HG03095 (cell line): ENCODE measurements at regions not wholly inside any gene's neighbourhood (a gene's known extent, or its start where the extent isn't known, plus 50 kb on each side); places are given as distances from the start of the nearest gene placed in this dataset.
A peak's percentile ranks its signal among the peaks of the same experiment; 100 is the strongest.

Experiments
- ATAC-seq: cut with Tn5 transposase; IDR thresholded peaks from one replicate; pipeline ENCODE4 v1.9.1; 2021; ENCODE audit warnings: moderate library complexity; ENCODE audit not compliant: unreplicated experiment

DNA sequence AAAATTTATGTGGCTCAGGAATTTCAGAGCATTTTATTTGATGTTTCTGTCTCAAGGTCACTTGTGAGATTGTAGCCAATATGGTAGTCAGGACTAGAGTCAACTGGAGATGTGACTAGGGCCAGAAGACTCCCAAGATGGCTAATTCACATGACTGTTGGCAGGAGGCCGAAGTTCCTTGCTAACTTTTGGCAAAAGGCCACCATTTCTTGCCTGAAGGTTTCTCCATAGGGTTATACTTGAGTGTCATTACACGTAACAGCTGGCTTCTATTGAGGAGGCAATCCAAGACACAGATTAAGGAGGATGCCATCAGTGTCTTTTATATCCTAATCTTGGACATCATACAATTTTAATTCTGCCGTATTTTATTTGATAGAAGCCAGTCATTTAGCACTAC lies 162.3 kb upstream of the MAOA start:
- no peak for ATAC-seq

DNA sequence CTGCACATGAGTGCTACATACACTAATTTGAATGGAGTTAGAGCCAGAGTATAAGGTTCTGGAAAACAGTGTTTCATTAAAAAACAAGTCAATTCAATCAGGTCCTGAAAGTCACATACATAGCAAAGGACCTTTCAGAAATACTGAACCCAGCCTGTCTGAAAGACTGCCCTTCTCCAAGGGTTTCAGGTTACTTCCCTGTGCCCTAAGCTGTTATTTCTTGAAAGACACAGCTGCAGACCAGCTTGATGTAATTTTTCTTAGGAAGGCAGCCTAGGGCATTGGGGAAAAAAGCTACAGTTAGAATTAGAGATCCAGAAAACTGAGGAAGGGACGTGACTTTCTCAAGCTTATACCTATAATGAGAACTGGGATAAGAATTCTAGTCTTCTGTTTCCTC lies 155.9 kb upstream of the MAOA start:
- ATAC-seq = no peak

DNA sequence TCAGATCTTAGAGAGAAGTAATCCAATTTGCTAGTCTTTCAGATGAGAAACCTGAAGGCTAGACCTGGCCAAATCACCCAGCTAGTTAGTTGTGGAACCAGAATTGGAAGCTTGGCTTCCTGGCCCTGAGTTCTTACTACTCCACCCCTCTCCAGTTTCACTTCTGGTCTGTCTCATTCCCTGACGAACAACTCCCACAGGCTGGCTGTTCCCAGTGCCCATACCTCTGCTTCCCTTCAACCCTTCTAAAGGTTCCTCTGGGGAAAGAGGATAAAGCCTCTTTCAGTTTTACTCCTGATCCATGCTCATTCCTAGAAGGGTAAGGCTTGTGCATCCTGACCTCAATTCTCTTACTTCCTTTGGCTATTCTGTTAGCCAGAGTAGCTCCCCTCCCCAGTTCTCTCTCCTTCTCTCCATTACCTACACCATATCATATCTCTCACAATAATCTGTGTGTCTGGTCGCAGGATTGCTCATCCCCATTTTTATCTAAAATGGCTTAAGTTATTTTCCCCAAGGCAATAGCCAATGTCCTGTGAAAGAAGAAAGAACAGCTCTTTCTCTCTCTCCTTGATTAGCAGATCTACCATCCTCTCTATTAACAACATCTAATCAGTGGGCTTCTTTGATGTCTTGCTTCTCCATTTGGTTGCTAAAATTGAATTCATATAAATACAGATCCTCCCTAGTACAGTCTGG lies 155.0 kb upstream of the MAOA start:
- ATAC-seq = no peak

DNA sequence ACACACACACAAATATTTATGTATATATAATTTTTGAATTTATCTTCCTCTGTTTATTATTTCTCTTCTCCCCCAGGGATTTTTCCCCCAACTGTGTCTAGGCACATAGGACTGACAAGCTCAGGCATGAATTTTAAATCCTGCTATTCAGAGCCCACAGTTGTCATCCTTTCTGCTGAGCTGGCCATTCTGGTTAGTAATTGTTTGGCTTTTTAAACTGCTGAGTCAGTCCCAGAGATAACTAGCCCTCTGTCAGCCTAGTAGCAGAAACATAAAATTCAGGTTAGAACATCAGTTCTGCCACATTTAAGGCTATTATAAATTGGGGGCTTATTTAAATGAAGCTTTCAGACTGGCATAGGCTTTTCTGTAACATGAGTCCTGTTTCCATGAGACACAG lies 151.7 kb upstream of the MAOA start:
- ATAC-seq = no peak

DNA sequence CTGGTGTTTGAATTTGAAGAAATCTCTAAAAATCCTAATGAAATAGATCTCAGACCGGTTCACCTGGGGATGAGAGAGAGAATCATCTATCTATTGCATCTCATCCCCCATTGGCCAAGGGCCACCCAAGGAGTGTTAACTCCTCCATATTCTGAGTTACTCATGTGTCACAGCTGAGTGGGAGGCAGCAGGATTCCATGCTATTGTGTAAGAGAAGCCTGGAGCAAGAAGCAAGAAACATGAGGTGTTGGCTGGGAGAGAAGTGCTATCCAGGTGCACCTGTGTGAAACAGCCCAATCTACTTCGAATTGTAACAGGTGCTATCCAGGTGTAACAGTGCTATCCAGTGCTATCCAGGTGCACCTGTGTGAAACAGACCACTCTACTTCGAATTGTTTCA lies 150.3 kb upstream of the MAOA start:
- ATAC-seq = no peak

DNA sequence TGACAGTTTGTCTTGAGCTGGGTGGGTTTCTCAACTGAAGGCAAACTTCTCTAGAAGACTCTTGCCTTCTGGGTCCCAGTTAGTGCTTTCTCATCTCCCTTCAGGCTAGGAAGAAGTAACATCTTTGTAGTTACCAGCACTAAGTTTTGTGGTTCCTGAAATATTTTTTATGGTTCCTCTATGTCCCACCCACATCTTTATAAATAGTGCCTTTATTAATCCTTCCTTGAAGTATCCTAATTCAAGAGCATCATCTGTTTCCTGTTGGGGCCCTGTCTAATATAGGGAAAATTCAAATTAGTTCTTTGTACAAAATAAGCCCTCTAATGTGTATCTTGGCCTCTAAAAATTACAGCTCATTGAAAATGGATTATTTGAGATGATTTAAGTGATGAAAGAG lies 147.4 kb upstream of the MAOA start:
- no peak for ATAC-seq

DNA sequence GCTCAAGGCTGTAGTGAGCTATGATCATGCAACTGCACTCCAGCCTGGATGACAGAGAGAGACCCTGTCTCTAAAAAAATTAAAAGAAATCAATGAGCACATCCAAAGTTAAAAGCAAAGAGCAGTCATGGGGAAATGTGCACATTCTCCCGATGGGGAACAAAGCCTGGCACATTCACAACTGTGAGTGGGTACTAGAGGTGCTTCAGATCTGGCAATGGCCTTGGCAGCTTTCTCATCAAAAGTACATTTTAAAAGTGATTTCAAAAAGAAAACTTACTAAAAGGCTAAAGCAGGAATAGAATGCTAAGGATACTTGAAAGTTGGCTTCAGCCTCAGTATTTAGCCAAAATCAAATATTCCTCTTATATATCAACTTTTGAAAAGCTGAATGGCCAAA lies 145.9 kb upstream of the MAOA start:
- ATAC-seq = no peak

DNA sequence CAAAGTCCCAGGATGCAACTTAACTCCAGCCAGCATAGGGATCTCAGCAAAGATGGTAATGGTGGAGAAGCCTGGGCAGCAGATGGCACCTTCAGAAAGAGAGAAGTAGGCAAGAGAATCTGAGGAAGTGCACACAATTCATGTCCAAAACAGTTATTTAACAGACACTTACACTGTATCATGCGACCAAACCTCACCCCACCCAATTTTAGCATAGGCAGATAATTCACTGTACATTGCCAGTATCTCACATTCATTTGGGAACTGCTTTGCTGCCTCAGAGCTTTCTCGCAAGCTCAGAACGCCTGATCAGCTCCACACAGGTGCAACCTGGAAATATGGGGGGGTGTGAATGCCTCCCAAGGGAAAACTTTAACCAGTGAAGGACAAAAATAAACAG lies 143.0 kb upstream of the MAOA start:
- no peak for ATAC-seq

DNA sequence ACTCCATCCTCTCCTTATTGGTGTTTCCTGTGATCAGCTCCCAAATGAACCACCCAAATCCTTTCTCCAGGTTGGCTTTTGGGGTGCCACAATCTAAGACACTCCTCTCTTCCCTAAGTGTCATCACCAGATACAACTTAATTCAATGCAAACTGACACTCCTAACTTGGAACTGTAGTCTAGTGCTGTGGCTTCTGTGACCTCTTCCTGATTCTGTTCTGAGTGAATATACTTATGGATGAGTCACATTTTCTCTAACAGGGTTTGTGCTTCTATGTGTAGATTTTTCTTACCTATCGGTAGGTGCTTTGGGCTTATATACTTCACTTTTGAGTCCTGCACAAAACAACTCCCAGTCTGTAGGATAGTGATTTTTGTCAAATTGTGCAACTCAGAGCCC lies 141.3 kb upstream of the MAOA start:
- no peak for ATAC-seq

DNA sequence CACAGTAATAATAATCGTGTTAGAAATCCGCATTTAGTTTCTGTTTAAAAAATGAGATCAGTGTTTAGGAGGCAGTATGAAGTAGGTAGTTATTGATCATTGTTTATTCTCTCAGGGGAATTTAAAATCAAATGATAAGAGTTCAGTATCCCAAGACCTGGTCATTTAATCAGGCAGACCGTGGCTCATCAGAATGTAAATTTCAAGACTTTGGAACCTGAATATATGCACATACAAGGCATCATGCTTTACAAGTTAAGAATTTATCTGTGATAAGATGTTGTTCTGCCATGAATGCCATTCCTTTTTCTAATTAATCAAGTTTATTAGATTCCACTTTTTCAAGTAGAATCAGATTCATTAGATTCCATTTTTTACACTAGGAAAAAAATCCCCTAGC lies 133.5 kb upstream of the MAOA start:
- no peak for ATAC-seq

DNA sequence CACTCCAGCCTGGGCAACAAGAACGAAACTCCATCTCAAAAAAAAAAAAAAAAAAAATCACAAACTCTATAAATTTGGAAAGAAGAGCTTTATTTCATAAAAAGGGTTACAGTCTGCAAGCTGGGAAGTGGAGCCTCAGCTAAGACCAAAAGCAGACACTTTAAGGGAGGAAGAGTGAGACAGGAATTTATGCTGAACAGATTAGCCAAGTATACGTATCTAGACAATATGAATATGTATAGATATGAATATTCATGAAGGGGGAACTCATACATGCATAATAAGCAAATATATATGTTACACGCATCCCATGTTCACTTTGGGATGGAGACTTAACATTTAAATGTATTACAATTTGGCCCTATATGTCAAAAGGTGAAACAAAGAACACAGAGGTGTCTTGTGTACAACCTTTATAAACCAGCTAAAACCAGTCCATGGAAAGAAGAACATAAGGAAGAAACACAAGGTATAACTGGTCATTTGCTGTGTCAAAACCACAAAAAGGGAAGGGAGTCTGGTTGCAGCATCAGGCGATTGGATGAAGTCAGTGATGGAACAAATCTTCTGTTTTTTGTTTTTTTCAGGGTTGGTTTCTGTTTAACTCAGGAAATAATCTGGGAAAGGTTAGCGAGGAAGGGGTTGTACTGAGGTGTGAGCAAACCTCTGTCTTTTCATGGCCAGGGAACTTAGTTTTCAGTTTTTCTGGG lies 130.0 kb upstream of the MAOA start:
- ATAC-seq = no peak

DNA sequence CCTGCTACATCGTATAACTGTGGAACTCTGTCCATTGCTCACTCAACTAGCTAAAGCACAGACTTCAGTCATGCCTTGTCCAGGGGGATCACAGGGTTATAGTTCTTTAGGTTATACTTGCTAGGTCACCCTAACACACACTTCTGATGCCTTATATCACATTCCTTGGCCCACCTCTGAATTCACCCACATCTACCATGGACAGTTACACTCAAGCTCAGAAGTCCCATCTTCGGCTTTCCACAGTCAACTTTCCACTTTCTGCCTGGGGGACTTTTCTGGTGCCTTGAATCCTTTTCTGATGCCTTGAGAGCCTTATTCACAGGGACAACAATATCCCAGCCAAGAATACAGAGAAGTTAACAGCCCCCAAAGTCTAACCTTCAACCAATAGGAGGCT lies 129.2 kb upstream of the MAOA start:
- ATAC-seq = no peak

DNA sequence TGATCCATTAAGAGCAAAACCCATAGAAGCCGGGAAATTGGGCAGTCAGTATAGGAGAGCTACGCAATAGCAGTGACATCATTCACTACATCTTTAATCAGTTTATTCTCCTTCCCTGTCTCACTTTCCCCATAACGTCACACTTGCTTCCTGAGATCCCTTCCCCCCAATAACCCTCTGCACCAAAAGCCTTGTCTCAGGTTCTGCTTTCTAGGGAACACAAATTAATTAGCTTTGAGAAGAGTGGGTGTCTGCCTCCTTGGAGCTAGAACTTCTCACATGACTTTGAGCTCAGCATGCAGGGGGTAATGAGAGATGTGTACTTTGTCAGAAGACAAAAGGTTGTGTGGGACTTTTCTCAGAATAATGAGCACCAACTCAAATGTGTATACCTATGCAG lies 128.3 kb upstream of the MAOA start:
- no peak for ATAC-seq

DNA sequence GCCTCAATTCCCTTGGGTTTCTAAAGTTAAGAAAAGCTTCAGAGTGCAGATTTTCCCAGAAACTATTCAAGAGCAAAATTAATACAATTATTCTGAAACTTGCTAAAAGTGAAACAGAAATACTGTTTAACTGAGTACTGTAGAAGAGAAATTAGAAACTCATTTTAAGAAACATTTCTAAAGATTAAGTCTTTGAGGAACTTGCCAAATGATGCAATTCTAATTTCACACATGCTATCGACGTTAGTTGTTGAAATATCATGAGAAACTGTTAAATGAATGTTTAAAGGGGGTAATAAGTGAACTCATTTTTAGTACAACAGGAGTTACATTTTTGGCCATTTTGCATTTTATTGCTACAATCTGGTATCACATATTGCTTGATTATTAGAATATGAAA lies 125.3 kb upstream of the MAOA start:
- ATAC-seq = no peak

DNA sequence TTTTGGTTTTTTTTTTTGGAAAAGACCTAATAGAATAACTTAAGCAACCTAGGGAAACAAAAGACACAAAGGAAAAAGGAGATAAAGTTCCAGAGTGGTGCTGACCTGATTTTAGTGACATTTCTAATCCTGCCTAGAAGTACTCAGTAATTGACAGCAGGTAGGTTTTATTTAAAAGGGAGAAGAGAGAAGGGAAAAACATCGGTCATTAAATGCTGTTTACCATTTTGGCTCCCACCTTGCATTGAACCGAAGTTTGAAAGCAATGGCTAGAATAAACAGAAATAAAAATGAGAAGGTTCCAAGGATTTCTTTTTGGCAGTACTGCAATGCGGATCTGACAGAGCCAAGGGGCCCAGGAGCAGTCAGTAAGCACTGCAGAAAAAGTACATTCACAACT lies 115.8 kb upstream of the MAOA start:
- no peak for ATAC-seq

DNA sequence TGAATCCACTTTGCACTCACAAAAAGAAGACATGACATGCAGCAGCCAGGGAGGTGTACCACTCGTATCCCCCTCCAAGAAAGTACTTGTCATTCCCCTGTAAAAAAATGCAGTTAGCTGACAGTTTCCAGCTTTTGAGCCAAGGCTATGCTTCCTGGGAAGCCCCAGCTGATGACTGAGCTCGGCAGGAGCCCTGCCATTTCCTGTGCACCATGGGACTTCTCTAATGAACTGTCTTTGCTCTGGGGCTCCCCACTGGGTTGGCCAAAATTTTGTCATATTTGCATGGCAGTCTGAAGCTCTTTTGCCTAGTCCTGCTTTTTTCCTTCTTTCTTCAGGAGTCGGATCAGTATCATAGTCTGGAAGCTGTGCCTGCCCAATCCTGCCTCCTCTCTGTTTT lies 104.5 kb upstream of the MAOA start:
- ATAC-seq = no peak

DNA sequence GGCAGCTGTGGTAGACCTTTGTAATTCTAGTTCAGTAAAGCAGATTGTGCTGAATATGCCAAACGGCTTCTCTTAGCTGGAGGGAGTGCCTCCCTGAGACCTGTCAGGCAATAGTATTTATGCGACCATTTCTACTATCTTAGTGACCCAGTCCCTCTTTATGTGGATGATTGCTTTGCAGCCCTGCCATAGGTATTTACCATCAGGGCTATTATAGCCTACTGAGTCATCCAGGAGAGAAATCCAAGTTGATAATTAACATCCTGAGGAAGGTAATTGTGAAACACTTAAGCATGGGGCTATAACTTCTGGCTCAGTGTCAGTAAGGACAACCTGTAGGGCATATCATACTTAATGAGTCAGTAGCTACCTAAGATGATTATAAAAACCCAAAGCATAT lies 103.9 kb upstream of the MAOA start:
- ATAC-seq = no peak

DNA sequence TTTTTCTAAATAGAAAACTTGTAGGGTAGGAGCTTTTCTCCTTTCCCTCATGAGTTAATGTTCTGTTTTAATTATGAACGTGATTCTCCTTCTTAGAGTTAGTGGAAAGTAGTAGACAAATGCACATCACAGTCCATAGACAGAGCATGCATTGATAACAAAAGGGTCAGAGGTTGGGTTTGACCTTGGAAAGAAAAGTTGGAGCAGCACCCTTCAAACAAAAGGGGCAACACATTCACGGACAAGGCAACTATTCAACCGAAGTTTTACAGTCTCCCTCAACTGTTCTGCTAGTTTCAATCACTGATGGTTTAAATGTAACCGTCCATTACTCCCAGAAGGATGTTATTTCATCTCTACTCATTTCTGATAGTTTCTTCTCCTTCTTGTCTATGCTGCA lies 103.4 kb upstream of the MAOA start:
- ATAC-seq = no peak

DNA sequence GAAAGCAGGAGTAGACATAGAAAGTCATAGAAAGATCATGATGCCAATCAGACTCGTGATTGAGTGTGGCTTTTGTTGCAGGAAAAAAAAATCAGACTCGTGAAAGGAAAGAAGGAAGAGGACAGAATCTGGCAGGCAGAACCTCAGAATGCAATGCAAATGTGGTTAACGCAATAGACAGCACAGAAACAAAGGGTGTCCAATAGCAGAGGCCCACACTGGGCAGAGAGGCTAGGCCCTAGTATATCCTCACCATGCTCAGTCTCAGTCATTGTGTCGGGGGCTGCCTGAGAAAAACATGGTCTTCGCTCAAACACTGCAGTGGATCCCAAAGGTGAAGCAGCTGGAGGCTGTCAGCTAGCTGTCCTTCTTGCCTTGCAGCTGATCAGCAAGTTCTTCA lies 102.8 kb upstream of the MAOA start:
- ATAC-seq = no peak

DNA sequence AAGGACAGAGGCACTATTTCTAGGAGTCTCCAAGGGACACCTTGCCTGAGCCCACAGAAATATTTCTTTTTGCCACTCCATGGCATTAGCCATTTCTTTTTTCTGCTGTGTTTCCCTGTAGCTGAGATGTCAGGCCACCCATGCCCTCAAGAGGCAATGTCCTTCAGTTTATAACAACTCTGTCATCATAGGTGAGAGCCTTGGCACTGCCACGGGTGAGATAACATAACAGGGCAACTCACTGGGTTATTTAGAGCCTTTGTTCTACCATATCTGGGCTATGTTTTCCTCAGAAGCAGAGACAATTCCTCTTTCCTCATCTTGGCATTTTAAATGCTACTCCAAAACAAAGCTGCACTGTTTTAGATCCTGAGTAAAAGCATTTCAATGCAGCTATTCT lies 99.9 kb upstream of the MAOA start:
- no peak for ATAC-seq

DNA sequence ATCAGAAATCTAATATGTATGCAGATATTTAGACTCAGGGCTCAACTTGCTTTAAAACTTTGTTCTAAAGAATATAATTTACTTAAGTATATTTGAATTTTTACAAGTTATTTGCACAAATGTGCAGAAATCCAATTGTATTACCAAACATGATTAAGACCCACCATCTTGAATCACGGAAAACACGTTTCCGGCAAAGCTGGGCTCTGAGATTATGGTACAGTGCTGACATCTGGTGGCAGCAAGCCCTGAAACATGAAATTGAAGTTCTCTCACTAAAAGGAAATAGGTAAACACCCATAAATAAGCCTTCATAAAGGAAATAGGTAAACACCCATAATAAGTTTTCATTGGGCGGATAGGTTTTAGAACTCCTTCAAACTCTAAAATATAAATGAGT lies 98.3 kb upstream of the MAOA start:
- ATAC-seq = peak; percentile 66

DNA sequence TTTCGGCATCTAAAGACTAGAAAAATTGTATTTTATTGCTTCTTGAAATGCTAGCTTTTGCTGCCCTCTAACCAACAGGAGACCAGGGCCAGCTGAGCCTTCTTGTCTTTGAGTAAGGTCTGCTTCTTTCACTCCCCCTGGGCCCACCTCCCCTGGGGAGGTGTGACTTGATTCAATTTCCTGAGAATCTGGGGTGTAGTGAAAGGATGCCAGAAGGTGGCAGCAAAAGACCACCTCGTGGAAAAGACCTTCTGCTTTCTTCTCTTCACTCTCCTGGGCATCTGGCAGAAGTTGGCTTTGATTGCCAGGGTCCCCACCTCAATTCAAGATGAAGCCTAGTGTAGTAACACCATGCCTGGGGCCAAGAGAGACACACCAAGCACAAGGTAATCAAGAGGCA lies 96.5 kb upstream of the MAOA start:
- no peak for ATAC-seq
